Esophagus muscularis mucosa (tissue), 2 donors: ENCODE measurements at regions not wholly inside any gene's neighbourhood (a gene's known extent, or its start where the extent isn't known, plus 50 kb on each side); places are given as distances from the start of the nearest gene placed in this dataset.

Experiments used
- EP300 ChIP-seq: sonication (generic); formaldehyde crosslinking; IDR thresholded peaks from one replicate; pipeline ENCODE4 v1.6.1; 2017; ENCODE audit warnings: antibody characterized with exemption
- POLR2A ChIP-seq: fragments of 450-650 bp; IDR thresholded peaks from one replicate; pipeline ENCODE4 v1.6.1; 2017; ENCODE audit warnings: antibody characterized with exemption, moderate library complexity, mild to moderate bottlenecking, low read depth

DNA sequence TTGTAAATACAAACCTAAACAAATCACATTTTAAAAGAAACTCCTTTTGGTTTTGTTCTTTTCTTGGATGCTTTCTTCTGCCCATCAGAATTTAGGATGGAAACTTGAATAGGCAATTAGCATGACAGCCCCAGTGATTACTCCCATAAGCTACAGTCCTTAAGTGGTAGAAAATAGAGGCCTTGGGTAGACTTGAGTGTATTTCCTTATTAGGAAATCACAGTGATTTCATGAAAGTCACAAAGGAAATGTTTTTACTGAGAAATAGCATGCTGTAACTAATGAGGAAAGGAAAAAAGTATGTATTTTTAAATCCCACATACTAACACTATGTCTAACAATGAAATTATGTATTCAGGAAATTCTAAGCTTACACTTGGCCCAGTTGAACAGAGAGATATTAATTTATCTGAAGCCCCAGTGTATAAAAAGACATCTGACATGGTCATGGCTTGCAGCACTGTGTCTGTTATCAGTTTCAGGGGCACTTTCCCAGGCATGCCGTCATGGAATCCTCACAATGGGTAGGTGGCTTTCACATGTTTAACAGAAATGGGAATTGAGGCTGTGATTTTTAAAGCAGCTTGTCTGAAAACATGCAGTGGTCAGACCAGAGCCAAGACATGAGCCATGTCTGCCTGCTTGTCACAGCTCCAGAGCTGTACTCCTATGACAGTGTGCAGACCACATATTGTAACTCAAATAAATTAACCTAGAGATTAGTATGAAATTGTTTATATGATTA, 79.7 kb upstream of the TRIB2 start:
- TF ChIP-seq EP300 (no peak), POLR2A (no peak)
